ENCODE measurements at regions not wholly inside any gene's neighbourhood (a gene's known extent, or its start where the extent isn't known, plus 50 kb on each side); places are given as distances from the start of the nearest gene placed in this dataset.

DNA sequence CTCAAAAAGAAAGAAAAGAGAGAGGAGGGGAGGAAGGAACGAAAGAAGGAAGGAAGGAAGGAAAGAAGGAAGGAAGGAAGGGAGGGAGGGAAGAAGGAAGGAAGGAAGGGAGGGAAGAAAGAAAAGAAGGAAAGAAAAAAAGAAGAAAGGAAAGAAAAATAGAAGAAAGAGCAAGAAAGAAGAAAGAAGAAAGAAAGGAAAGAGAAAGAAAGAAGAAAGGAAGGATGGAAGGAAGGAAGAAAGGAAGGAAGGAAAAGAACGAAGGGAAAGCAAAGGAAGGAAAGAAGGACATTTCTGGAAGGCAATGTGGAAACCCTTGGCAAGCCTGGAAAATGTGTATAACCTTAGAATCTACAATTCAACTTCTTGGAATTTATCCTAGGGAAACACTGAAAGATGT lies 150.4 kb upstream of the LHX1 start:
- TF ChIP-seq POLR2AphosphoS5 (IDR thresholded peaks at IDR 0.05; ENCODE audit: low read depth, low read length) = no peak
- no peak for TF ChIP-seq POLR2A (IDR thresholded peaks at IDR 0.05; ENCODE audit: low read depth, low read length)

Data from GM12892 (cell line).